GM12891 (cell line): ENCODE measurements at regions not wholly inside any gene's neighbourhood (a gene's known extent, or its start where the extent isn't known, plus 50 kb on each side); places are given as distances from the start of the nearest gene placed in this dataset.

ENCODE experiments used
- DNase-seq: peaks from one replicate; pipeline ENCODE4 v3.0.0; 2011; ENCODE audit warnings: low spot score; ENCODE audit not compliant: insufficient read length
- FAIRE-seq: peaks from 2 replicates; lab custom pipeline; 2011; peaks lifted over from hg19 to GRCh38; lab: Jason Lieb, UNC
- PAX5 ChIP-seq: IDR thresholded peaks from 2 replicates; pipeline ENCODE4 v1.6.1; 2011; ENCODE audit warnings: low read length, moderate library complexity, mild to moderate bottlenecking; ENCODE audit not compliant: insufficient read depth, severe bottlenecking
- POLR2A ChIP-seq: IDR thresholded peaks from 2 replicates; pipeline ENCODE4 v1.6.1; 2011; ENCODE audit warnings: low read depth, low read length, control low read depth
- POLR2AphosphoS5 ChIP-seq: IDR thresholded peaks from 2 replicates; pipeline ENCODE4 v1.6.1; 2011; ENCODE audit warnings: low read depth, low read length, control low read depth
- POU2F2 ChIP-seq: IDR thresholded peaks from 2 replicates; pipeline ENCODE4 v1.6.1; 2011; ENCODE audit warnings: low read depth, mild to moderate bottlenecking, control low read depth, low read length, moderate library complexity
- SPI1 ChIP-seq: IDR thresholded peaks from 2 replicates; pipeline ENCODE4 v1.6.1; 2011; ENCODE audit warnings: low read depth, low read length, control low read depth
- TAF1 ChIP-seq: IDR thresholded peaks from 2 replicates; pipeline ENCODE4 v1.6.1; 2011; ENCODE audit warnings: low read depth, low read length, control low read depth

DNA sequence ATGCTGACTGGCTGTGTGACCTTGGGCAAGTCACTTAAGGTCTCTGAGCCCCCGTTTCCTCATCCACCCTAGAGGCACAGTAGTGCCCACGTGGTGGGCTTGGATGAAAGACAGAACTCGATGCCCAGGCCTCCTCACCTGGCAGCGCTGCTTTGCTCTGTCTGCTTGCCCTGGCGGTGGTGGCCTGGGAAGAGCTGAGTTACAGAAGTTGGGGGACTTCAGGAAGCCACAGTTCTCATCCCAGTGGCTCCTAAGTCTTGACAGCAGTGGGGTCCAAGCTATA is 171.5 kb upstream of the IER5L start:
- DNase-seq (no peak), FAIRE-seq (no peak)
- no peak for TF ChIP-seq POU2F2
- no peak for TF ChIP-seq POLR2A
- no peak for TF ChIP-seq TAF1
- TF ChIP-seq POLR2AphosphoS5 = no peak
- no peak for TF ChIP-seq PAX5
- no peak for TF ChIP-seq SPI1

DNA sequence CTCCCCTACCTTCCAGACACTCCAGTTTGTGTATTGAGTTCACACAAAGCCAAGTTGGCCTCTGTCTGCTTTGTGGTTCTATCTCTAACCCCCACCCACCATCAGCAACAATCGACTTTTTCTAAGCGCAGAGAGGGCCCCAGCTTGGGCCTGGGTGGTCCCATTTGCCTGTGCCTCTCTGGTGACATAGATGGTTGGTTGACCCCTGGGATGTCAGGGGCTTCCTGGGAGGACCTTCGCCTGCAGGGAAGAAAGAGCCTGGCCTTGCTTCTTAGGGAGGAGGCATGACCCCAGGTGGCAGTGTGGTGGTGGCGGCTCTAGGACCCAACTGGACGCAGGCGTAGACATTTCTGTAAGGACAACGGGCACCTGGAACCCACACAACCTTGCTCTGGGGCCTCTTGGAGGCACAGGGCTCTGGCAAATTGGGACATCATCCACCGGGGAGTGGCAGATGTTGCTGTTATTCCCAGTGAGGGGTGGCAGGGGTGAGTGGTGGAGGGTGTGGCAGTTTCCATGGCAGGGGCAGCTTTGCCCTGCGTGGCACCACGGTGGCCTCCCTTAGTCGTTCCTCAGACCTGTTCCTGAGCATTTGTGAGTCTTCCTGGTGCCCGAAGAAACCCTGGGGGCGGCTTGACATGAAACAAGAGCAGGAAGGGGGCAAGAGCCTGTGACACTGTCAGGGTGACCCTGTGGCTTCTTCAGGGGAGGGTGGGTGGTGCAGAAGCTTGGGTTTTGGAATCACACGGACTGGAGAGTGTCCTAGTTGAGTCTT is 171.0 kb upstream of the IER5L start:
- no peak for TF ChIP-seq PAX5
- TF ChIP-seq POLR2A = no peak
- no peak for TF ChIP-seq SPI1
- no peak for TF ChIP-seq POLR2AphosphoS5
- no peak for TF ChIP-seq TAF1
- TF ChIP-seq POU2F2 = no peak
- FAIRE-seq = no peak
- DNase-seq = no peak

DNA sequence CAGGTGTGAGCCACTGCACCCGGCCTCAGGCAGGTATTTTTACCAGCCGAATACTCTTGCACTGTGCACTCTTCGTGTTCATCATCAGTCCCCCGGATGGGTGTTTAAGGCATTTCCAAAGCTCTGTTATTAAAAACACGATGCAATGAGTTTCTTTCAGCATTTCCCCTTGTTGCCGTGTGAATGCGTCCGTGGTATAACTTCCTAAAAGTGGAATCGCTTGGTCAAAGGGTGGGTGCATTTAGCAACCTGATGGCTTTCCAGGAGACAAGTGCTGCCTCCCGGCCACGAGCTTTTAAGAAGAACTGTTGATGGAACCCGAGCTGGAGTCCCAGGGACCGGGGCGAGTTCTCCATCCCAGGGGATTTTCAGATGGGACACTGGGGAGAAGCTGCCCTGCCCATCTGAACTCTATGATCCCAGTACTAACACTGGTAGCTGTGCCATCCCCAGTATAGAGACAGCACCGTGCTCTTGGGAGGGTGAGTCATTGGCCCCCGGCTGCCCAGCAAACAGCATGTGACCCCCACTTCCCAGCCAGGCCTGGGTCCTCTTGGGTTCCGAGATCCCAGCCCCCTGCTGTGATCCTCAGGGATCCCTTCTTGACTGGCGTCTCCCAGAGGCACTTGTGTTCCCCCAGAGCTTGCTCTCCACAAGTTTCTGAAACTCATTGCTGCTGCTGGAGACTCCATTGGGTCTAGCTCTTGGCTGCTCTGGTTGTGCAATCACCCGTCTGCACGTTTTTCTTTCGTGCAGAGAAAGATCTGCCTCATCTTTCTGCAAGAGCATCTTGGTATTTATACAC is 169.5 kb upstream of the IER5L start:
- TF ChIP-seq POU2F2 (no peak), POLR2A (no peak), PAX5 (no peak), TAF1 (no peak), POLR2AphosphoS5 (no peak), SPI1 (no peak)
- DNase-seq (no peak), FAIRE-seq (no peak)

DNA sequence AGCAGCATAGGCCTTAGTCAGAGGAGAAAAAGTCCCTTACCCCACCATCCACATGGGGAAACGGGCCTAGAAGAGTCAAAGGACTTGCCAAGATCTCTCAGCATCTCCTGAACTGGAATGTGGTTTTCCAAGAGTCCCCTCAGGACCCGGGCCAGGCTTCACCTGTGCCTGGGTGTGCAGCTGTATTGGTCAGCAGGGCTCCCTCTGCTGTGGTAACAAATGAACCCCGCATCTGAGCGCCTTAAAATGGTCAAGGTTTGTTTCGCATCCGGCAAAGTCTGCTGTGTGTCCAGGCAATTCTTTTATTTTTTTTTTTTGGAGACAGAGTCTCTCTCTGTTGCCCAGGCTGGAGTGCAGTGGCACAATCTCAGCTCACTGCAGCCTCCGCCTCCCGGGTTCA is 168.0 kb upstream of the IER5L start:
- FAIRE-seq (no peak), DNase-seq (no peak)
- TF ChIP-seq POLR2AphosphoS5 (no peak), POU2F2 (no peak)

DNA sequence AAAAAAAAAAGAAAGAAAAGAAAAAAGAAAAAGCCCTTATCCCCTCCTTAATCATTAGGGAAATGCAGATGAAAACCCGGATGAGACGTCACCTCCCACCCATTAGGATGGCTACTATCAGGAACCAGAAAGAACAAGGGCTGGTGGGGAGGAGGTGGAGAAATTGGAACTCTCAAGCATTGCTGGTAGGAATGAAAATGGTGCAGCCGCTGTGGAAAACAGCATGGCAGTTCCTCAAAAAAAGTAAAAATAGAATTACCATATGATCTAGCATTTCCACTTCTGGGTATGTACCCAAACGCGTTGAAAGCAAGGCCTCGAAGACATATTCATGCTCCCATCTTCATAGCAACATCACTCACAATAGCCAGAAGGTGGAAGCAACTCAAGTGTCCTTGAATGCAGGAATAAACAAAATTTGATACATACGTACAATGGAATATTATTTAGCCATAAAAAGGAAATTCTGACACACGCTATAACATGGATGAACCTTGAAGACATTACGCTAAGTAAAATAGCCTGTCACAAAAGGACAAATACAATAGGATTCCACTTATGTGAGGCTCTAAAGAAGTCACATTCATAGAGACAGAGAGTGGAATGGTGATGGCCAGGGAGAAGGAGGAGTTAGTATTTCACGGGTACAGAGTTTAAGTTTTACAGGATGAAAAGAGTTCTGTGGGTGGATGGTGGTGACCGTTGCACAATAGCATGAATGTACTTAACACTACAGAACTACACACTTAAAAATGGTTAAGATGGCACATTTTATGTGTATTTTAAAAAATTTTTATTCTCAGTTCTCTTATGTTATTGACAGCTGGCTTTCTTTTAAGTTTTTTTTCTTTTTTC is 166.8 kb upstream of the IER5L start:
- no peak for FAIRE-seq
- DNase-seq = no peak
- TF ChIP-seq TAF1 (no peak), POU2F2 (no peak), POLR2A (no peak), PAX5 (no peak), SPI1 (no peak), POLR2AphosphoS5 (no peak)

DNA sequence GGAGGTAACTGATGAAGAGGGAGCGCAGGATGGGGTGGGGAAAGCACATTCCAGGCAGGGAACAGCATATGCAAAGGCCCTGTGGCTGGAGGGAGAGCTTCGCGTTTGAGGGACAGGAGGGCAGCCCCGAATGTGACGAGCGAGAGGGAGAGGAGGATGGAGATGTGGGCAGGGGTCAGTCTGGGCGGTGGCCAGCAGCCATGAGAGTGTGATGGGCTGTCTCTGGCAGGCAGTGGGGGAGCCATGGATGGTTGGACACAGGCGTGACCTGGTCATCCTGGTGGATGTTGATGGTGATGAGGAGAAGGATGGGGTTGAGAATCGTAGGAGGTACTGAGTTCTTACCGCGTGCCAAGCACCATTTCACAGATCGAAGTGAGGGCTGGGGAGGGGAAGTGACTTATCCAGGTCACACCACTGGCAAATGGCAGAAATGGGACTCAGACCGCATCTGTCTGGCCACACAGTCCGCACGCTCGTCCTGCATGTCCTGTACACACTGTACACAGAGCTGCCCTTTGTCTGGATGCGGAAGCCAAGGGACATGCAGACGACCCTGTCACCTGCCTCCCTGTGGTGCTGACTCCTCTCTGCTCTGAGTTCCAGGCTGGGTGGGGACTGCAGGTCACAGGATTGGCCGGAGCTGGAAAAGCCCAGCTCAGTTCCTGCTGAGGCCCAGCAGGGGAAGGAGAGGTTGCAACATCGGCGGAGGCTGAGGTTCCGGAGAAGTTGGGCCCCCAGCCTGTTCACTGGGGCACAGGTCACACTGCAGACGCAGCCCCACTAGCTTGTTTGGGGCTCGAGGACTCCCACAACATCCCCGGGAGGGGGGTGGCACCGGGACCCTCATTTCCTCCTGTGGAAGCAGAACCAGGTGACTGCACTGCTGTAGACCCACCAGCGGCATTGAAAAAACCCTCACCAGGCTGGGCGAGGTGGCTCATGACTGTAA is 165.6 kb upstream of the IER5L start:
- no peak for FAIRE-seq
- no peak for DNase-seq
- no peak for TF ChIP-seq TAF1
- TF ChIP-seq POLR2AphosphoS5 = no peak
- no peak for TF ChIP-seq PAX5
- TF ChIP-seq POU2F2 = no peak
- no peak for TF ChIP-seq SPI1
- TF ChIP-seq POLR2A = no peak

DNA sequence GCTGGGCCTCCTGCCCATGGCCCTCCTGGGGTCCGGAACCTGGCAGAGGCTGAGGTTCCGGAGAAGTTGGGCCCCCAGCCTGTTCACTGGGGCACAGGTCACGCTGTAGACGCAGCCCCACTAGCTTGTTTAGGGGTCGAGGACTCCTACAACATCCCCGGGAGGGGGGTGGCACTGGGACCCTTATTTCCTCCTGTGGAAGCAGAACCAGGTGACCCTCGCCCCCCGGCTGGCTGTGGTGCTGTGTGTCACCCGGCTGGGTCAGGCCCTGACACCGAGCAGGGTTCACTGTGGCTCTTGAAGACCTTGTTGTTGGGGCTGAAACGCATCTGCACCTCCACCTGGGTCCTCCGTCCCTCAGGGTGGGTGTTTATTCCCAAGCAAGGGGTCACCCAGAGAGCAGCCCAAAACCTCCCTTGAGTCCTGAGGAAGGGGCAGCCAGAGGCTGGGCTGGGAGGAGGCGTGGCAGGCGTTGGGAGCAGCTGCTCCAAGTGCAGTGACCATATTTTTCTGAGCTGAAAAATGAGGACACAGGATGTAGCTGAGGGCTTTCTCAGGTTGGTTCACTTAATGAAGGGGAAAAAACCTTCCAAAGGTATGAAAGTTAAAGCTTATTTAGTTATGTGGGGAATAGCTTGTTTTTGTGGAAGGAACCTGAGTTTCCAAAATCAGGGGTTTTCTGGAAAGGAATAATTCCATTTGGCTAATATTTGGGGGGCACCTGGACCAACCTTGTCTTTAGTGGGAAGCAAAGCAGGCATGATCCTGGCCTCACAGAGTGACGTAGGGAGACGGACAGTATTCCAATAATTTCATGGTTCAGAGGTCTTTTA is 164.7 kb upstream of the IER5L start:
- FAIRE-seq = no peak
- no peak for TF ChIP-seq POLR2A
- TF ChIP-seq POLR2AphosphoS5 = no peak
- no peak for TF ChIP-seq SPI1
- TF ChIP-seq TAF1 = no peak
- TF ChIP-seq POU2F2 = no peak
- TF ChIP-seq PAX5 = no peak
- DNase-seq = no peak

DNA sequence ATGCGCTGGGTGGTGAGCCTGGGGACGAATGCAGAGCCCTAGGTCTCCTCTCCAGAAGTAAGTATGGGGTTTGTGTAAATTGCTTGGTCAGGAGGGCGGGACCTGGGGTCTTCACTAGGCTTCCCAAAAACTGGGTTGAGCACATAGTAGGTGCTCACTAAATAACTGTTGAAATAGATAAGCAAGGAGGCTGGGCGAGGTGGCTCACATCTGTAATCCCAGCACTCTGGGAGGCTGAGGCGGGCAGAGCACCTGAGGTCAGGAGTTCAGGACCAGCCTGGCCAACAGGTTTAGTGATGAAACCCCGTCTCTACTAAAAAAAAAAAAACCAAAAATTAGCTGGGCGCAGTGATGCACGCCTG is 163.9 kb upstream of the IER5L start:
- FAIRE-seq (no peak), DNase-seq (no peak)
- no peak for TF ChIP-seq POU2F2
- TF ChIP-seq SPI1 = no peak
- TF ChIP-seq POLR2A = no peak
- TF ChIP-seq POLR2AphosphoS5 = no peak
- TF ChIP-seq PAX5 = no peak
- no peak for TF ChIP-seq TAF1
